ENCODE measurements at regions not wholly inside any gene's neighbourhood (a gene's known extent, or its start where the extent isn't known, plus 50 kb on each side); places are given as distances from the start of the nearest gene placed in this dataset.
"Not testable (repeated sequence)": the region's sequence is repeated elsewhere in the genome, so short reads cannot be mapped to it uniquely, and the experiment has no call there.

DNA sequence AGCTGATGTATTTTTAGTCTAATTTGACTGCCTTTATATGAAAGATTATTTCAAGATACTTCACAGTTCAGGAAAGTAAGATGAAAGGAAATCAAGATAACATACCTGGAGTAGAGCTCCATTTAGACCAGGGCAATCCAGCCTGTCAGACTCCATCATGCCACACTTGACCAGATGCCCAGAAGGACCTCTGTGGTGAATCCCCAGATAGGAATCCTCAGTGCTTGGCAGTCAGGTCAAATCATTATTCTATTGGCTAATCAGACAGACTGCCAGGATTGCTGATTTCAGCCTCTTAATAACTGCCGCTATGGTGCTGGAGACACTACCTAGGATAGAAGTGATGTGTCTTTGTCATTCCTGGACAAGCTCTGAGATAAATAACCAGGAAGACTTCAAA lies 404.2 kb downstream of the STK39 start:
- DNase-seq: no peak

DNA sequence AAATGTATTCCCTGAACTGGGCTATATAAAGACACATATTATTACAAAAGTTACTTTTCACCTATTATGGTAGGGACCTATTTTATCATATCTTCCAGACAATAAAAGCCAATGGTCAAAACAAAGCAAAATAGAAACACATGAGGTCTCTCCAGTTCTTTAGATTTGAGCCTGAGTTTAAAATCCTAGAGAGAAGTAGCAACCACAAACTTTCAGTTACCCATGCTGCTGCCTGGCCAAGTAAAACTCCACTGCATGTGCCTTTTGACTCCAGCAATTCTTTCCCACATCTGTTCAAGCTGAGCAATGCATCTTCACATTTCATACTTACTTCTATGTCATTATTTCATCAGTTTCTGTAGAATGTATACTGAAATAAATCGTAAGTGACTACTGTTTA lies 405.3 kb downstream of the STK39 start:
- DNase-seq: no peak

DNA sequence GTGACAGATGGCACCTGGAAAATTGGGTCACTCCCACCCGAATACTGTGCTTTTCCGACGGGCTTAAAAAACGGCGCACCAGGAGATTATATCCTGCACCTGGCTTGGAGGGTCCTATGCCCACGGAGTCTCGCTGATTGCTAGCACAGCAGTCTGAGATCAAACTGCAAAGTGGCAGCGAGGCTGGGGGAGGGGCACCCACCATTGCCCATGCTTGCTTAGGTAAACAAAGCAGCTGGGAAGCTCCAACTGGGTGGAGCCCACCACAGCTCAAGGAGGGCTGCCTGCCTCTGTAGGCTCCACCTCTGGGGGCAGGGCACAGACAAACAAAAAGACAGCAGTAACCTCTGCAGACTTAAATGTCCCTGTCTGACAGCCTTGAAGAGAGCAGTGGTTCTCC lies 412.1 kb downstream of the STK39 start:
- DNase-seq: not testable (repeated sequence)

DNA sequence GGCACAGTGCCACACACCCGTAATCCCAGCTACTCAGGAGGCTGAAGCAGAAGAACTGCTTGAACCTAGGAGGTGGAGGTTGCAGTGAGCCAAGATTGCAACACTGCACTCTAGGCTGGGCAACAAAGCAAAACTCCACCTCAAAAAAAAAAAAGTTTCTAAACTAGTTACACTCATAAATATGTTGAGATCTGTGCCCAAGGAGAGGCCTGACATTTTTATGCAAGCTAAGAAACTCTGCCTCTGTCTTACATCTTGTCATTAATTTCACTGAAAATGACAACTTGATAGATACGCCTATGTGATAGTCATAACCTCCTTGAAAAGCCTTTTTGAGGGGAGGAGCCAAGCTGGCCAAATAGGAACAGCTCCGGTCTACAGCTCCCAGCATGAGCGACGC lies 412.7 kb downstream of the STK39 start:
- no peak for DNase-seq

DNA sequence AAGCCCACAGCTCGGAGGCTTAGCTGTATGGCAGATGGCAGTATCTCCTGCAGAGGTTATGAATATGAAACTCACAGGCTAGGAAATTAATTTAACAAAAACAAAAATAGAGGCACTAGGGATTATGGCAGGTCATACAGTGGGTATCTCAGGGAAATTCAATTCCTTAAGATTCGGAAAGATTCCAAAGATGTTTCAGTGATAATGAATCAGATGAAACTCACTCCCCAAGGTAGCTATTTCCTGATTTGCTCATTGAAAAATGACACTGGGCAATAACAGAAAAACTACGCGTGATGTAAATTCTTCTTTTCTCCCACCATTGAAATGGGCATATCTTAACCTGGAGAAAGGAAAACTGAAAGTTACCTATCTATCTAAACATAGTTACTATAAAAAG lies 414.1 kb downstream of the STK39 start:
- no peak for DNase-seq

DNA sequence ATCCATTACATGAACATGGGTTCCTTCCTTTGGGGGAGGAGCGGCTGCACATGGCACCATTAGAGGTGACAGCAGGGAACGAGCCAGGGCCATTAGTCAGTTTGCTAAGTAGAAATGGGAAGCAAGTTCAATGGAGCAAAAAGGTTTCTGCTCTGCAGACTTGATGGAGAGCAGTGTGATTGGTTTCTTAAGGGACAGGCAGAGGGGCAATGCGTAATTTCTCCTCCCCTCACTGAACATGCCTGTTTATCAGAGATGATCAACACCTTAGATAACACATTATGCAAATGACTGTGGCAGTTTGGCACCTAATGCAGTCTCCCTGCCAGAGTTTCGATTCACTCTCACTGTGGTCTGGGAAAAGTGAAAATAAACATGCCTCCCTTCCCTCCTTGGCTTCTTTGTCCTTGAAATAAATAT lies 414.5 kb downstream of the STK39 start:
- no peak for DNase-seq

DNA sequence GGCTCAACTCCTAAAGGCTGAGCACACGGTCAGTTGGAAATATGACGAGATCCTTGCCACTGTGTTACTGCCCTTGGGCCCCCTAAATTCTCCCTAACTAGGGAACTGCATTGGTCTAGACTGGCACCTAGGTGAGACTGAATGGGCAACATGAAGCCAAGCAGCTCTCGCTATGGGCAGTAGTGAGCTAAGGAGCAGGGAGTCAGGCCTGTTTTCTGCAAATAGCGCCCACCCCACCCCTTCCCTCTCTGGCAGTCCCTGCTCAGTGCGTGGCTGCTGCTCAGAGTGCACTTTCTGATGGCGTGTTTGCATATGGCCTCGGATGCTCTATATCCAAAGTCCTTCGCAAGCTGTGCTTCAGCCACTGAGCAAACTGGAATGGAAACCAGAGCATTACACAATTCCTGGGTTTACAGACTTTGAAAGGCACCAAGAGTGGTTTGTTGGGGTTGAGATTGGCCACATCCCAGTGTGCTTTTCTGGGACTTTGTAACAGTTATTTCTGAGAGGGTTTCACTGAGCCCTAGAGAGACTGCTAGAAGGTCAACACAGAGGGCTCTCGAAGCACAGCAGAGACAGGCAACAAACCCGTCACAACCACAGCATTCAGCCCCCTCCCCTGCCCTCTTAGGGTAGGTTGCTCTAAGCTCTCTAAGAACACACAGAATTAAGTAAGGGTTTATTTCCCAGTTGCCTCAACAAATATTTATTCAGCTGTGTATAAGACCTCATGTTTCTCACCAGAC lies 419.9 kb downstream of the STK39 start:
- DNase-seq: no peak

DNA sequence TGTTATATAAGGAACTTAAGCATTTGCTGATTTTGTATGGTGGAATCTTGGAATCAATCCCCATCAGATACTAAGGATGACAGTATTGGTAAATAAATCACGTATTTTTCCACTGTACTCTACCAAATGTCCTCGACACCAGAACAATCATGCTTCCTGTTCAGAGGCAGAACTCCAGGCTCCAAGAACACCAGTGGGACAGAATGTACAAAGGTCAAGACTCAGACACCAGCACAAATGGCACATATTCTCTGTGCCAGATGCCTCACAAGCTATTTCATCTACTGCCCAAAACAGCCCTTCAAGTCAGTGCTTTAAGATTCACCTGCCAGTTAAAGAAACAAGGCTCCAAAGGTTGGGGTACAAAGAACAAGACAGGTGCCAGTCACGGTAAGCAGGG lies 420.5 kb downstream of the STK39 start:
- DNase-seq: no peak

DNA sequence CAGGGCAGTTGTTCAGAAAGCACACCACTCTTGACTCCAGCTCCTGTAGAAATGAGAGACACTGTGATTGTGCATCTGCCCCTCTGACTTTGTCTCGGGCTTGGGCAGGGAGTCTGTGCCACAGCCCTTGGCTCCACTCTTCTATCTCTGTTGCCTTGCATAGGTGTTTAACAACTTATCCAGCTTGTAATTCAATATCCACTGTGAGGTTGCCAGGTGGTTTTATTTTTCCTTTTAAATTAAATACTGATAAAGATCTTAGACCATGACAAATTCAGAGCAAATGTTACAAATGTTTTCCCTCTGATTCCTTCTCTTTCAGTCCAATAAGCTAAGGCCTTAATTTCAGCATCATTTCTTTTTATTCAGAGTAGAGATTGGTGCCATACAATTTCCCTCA lies 421.7 kb downstream of the STK39 start:
- no peak for DNase-seq

DNA sequence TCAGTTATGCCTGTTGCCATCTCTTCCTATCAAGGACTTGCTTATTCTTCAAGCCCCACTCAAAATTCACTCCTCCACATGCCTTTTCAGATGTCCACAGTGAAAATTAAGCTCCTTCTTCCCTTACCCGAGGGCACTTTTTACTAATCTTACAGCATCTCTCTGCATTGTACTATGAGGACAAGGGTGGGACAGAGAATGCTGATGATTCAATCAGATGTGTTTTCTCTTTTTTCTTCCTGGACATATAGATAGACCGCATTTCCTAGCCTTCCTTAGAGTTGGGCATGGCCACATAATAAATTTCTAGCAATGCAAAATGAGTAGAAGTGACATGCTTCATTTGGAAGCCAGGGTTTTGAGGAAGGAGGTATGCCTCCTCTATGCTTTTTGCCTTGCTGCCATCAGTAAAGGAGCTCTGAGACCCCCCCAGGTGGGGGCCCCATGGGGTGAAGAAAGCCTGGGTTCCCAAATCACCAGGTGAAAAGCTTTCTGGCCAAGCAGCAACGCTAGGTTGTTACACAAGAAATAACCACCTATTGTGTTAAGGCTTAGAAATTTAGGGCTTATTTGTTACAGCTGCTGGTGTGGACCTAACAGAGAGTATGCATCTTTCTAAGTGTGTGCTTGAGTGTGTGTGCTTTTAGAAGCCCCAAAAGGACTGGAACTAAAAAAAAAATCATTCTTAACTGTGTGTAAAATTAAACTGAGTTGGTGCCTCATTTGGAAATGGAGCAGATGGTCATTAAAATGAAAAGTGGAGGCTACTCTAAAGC lies 424.5 kb downstream of the STK39 start:
- DNase-seq: no peak

DNA sequence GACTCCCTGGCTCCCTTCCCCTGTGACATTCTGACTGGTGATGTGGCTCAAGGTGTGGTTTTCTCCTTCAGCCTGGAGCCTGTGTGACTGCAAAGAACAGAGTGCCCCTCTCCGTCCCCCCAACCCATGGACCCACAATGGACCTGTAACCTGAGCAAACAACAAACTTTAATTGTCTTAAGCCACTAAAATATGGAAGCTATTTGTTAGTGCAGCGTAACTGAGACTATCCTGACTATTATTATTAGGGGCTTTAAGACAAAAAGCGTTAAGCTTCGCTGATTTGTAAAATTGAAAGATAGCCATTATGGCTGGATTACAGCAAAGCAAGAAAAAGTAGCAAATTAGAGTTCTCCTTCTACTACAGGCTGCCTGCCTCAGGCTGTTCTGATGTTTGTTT lies 426.9 kb downstream of the STK39 start:
- DNase-seq: no peak

DNA sequence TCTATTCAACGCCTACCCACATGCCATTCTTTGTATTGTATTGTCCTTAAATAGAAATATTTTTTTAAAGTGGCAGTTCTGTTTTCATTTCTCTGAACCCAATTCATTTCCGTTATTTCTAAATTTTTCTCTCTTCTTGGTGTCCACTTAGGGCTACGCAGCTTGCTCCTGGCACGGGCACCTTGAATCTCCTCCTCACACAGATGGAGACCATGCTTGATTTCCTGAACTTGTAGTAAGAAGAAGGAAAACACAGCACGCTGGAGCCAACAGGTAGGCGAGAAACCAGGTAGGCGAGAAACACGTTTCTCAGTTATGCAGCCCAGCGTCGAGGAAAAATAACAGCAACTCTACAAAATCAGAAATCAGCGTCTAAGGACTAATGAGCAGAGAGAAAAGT lies 428.9 kb downstream of the STK39 start:
- no peak for DNase-seq

DNA sequence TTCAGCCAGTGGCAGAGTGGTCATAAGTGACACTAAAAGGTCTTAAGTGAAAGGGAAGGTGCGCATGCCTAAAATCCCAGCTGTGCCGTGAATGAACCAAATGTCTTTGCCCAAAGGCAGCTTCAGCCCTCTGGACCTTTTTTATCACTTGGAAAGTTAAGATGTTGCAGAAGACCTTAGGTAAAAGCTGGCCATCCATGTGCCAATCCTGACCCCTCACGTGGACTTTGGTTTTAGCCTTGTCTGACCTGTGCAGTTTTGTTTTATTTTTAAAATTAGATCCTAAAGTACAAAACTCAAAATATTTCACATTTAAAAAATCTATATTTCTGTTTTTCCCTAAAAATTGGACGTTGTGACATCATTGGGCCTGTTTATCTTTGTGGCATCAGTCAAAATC lies 429.5 kb downstream of the STK39 start:
- DNase-seq: no peak

DNA sequence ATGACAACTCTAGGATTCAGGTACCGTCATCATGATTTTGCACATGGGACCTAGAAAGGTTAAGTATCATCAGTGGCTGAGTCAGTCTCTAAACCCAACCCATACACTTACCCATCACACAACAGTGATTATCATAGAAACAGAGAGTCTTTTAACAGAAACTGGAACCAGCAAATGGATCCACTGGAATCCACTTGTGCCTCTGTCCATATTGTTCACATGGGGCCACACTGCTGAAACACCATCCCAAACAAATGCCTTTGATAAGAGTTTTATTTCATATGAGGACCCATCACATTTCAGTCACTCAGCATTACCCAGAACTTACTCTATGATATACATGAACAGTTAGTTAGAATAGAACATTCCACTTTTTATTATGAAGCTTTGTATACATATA lies 430.0 kb downstream of the STK39 start:
- DNase-seq: no peak

DNA sequence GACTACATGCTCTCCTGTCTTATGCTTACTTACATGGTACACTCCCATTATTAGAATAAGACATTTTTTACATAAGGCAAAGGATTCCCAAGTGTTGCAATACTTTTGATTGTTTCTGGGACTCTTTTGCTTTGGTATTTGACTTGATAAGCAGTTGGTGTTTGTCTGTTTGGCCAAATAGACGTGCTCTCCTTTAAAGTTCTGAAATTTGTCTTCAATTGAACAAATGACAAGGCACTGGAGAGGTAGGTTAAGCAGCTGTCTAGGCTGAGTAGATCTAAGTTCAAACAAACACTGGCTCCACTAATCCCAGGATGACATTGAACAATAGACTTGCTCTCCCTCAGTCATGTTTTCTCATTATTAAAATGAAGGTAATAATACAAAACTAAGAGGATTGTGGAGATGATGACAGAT lies 430.5 kb downstream of the STK39 start:
- DNase-seq: no peak

DNA sequence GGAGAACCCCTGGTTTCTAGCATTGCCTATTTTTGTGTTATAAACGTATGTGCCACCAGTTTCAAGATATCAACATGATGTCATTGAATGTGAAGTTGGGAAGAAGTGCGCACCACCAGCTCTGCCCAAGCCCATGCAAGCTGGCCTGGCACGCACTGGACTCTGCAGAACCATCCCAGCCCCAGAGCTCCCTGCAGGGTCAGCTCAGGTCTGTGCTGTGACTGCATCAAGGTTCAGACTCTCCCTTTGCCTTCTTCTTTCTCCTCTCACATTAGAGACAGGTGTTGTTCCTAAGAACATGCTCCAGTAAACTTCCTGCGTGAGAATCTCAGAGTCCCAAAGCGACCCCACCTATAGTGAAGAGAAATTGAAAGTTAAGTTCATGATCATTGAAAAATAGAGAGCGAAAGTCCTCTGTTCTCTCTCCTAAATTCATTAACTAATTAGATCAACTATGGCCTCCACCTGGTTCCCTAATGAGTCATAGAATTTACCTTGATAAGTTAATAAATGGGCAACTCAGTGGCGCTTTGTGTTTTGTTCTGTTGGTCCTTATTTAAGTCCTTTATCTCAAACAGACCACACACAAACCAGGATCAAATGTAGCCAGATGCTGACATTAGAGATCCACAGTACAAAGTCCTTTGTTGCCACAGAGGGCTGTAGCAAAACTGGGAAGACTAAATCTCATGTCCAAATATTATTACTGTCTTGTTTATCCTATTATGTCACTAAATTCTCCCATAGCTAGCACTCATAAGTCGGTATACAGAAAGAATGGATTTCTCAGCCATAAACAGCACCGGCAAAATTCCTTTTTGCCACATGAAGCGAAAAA lies 432.3 kb downstream of the STK39 start:
- DNase-seq: no peak

DNA sequence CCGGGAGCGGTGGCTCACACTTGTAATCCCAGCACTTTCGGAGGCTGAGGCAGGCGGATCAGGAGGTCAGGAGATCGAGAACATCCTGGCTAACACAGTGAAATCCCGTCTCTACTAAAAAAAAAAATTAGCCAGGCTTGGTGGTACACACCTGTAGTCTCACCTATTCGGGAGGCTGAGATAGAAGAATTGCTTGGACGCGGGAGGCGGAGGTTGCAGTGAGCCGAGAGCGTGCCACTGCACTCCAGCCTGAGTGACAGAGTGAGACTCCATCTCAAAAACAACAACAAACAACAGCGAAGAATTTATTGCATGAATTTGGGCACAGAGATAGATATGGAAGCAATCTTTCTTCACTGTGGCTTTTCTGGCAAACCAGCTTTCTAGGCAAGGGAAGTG lies 432.9 kb downstream of the STK39 start:
- DNase-seq: not testable (repeated sequence)

DNA sequence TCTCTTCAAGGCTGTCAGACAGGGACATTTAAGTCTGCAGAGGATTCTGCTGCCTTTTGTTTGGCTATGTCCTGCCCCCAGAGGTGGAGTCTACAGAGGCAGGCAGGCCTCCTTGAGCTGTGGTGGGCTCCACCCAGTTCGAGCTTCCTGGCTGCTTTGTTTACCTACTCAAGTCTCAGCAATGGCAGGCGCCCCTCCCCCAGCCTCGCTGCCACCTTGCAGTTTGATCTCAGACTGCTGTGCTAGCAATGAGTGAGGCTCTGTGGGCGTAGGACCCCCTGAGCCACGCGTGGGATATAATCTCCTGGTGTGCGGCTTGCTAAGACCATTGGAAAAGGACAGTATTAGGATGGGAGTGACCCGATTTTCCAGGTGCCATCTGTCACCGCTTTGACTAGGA lies 437.6 kb downstream of the STK39 start:
- DNase-seq: not testable (repeated sequence)

DNA sequence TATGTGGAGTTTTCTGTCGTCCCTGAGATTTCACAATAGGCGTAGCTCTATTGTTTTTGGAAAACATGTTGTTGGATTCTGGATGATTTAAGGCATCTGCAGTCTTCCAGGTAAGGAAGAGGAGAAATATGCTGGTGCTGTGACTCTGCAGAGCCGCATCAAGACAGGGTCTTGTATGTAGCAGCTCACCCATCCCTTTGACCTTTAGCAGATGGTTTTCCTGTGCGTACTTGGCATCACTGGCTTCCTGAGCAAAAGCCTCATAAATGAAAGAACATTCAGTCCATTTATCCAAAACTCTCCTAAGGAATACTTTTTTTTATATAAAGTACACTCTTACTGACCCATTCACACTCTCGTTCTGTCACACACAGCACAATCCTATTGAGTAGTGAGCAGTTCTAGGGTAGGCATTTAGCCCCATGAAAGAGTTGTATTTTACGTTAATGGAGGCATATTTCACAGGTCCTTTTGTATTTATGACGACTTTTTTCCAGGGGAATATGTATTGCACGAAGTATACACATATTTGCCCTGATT lies 443.9 kb downstream of the STK39 start:
- DNase-seq: no peak

DNA sequence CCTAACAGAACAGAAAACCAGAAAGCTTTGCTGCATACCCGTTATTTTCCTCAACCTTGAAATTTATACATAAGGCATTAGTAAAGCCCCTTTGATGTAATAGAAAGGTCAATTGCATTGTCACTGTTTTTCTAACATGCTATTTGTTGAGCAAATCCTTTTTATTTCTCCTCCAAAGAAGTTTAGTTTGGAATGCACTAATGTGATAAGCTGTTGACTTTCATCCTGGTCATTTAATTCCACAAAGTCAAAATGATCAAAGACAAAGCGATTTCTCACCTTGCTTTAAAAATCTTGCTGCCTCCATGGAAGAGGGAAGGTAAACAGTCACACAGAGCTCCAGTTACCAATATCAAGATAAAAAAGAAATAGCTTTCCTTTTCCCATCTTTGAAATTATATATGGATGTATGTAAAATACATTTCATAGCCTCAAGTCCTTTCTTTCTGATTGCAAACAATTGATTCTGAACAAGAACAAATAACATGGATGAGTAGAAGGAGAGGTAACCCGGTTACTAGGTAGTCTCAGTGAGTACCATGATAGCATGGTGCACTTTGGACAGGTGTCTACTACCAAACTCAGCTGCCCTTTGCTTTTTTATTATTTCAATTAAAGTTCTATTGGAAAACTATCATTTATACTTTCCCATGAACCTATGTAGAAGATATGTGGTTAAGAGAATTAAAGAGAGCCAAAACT lies 452.7 kb downstream of the STK39 start:
- no peak for DNase-seq

DNA sequence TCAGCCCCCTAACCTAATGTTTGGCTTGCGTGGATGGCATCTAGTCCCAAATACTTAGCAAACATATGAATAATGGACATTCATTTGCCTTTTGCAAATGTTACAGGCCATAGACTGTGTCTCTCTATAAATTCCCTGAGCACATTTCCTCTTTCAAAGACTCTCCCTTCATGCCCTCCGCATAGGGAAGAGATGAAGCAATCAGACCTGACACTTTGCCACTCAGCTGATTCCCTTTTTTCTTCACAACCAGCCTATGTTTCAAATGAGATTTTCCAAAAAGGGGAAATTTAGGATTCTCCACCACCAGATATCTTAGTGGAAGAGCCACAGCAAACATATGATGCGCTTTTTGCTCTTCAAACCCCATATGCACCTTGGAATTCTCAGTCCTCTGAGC lies 453.7 kb downstream of the STK39 start:
- no peak for DNase-seq

DNA sequence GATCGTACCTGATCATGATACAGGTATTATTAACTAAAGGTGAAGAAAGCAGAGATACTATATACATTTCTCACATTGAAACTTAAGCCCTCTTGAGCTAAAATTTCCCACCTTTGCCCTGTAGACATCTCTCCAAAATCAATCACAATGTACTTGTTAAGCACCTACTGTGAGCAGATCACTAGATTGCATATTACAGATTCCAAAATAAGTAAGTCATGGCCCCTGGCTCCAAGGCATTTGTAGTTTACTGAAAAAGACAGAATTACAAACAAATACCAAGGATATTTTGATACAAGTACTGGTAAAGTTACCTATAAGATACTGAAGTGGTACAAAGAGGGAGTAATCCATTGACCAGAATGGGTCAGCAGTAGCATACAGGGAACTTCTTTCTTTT lies 455.3 kb downstream of the STK39 start:
- DNase-seq: no peak

All from right hindlimb (tissue), 1 donor.